ENCODE measurements at regions not wholly inside any gene's neighbourhood (a gene's known extent, or its start where the extent isn't known, plus 50 kb on each side); places are given as distances from the start of the nearest gene placed in this dataset.

- TF ChIP-seq POLR2AphosphoS5 (IDR thresholded peaks at IDR 0.05), result no peak
- no peak for TF ChIP-seq EZH2 (IDR thresholded peaks at IDR 0.05; ENCODE audit: borderline replicate concordance, insufficient read depth, low read length, poor library complexity, severe bottlenecking)
- no peak for TF ChIP-seq REST (IDR thresholded peaks at IDR 0.05; ENCODE audit: borderline replicate concordance)
- TF ChIP-seq CTCF (IDR thresholded peaks at IDR 0.05; ENCODE audit: poor library complexity, severe bottlenecking), result no peak
- TF ChIP-seq SMC3 (conservative IDR thresholded peaks at IDR 0.05; ENCODE audit: poor library complexity), result no peak
- TF ChIP-seq TAF1 (IDR thresholded peaks at IDR 0.05; ENCODE audit: low read depth), result no peak
- no peak for TF ChIP-seq RAD21 (conservative IDR thresholded peaks at IDR 0.05)
- TF ChIP-seq EP300 (conservative IDR thresholded peaks at IDR 0.05; ENCODE audit: poor library complexity, severe bottlenecking), result no peak
- TF ChIP-seq MXI1 (conservative IDR thresholded peaks at IDR 0.05; ENCODE audit: poor library complexity, severe bottlenecking), result no peak
These were observed 80.3 kb downstream of the RBFOX3 start for GRCh38 chr17:79530361-79531105.

Data from neural cell (in vitro differentiated cells).